ENCODE measurements at regions not wholly inside any gene's neighbourhood (a gene's known extent, or its start where the extent isn't known, plus 50 kb on each side); places are given as distances from the start of the nearest gene placed in this dataset.

DNA sequence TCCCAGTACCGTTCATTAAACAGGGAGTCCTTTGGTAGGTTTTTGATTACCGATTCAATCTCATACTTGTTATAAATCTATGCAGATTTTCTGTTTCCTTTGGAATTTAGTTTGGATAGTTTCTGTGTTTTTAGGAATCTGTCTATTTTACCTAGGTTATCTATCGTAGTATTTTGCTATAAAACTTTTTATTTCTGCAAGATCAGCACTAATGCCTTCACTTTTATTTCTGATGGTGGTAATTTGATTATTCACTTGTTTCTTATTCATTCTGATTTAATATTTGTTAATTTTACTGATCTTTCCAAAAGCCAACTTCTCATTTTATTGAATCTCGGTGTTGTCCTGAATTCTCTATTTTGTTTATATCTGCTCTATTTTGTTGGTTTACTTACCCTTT, 577.7 kb upstream of the NRG3 start:
- Histone ChIP-seq H3K27ac (ENCODE audit: low read depth, low read length, poor library complexity, severe bottlenecking) (no peak overlapping the region), H3K9me3 (ENCODE audit: low read depth, low read length, poor library complexity, severe bottlenecking) (peaks cover 11% of the 10 kb centered on the region), H3K4me1 (ENCODE audit: insufficient read depth, low read length, poor library complexity, severe bottlenecking) (no peaks in the 10 kb centered on the region), H3K27me3 (replicated peaks; ENCODE audit: insufficient read depth, low read depth, low read length, poor library complexity) (no peaks in the 10 kb centered on the region), H3K36me3 (ENCODE audit: insufficient read depth, low read length, poor library complexity, severe bottlenecking) (no peaks in the 10 kb centered on the region), H3K4me3 (ENCODE audit: low read depth, low read length, poor library complexity, severe bottlenecking) (no peak overlapping the region)
- ChIA-PET POLR2A (ENCODE audit: low non-redundant PET) (no interaction called here), CTCF (no interaction called here)
- TF ChIP-seq, protein P1, sequence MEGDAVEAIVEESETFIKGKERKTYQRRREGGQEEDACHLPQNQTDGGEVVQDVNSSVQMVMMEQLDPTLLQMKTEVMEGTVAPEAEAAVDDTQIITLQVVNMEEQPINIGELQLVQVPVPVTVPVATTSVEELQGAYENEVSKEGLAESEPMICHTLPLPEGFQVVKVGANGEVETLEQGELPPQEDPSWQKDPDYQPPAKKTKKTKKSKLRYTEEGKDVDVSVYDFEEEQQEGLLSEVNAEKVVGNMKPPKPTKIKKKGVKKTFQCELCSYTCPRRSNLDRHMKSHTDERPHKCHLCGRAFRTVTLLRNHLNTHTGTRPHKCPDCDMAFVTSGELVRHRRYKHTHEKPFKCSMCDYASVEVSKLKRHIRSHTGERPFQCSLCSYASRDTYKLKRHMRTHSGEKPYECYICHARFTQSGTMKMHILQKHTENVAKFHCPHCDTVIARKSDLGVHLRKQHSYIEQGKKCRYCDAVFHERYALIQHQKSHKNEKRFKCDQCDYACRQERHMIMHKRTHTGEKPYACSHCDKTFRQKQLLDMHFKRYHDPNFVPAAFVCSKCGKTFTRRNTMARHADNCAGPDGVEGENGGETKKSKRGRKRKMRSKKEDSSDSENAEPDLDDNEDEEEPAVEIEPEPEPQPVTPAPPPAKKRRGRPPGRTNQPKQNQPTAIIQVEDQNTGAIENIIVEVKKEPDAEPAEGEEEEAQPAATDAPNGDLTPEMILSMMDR (conservative IDR thresholded peaks at IDR 0.05; ENCODE audit: low read depth, low read length): no peak
- TF ChIP-seq EZH2 (IDR thresholded peaks at IDR 0.05; ENCODE audit: borderline replicate concordance, low read depth, low read length, poor library complexity, severe bottlenecking): no peak
- intact Hi-C loops (cut with micrococcal nuclease; ENCODE audit: unreplicated experiment): no loop called here
- BruUV-seq (replicated peaks): no TSS peak
- DNase-seq (ENCODE audit: low spot score): no peak

DNA sequence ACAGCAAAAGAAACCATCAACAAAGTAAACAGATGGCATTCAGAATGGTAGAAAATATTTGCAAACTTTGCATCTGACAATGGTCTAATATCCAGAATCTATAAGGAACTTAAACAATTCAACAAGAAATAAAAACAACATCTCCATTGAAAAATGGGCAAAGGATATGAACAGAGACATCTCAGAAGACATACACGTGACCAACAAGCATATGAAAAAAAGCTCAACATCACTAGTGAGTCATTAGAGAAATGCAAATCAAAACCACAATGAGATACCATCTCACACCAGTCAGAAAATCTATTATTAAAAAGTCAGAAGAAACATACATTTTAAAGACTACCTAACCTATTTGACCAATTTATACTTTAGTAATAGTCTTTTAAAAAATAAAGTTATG, 571.3 kb upstream of the NRG3 start:
- Histone ChIP-seq H3K27ac (ENCODE audit: low read depth, low read length, poor library complexity, severe bottlenecking) (no peak overlapping the region), H3K9me3 (ENCODE audit: low read depth, low read length, poor library complexity, severe bottlenecking) (peaks cover 11% of the 10 kb centered on the region), H3K27me3 (replicated peaks; ENCODE audit: insufficient read depth, low read depth, low read length, poor library complexity) (no peaks in the 10 kb centered on the region), H3K4me3 (ENCODE audit: low read depth, low read length, poor library complexity, severe bottlenecking) (no peak overlapping the region), H3K4me1 (ENCODE audit: insufficient read depth, low read length, poor library complexity, severe bottlenecking) (no peaks in the 10 kb centered on the region), H3K36me3 (ENCODE audit: insufficient read depth, low read length, poor library complexity, severe bottlenecking) (no peaks in the 10 kb centered on the region)
- no TSS peak for BruUV-seq (replicated peaks)
- intact Hi-C loops (cut with micrococcal nuclease; ENCODE audit: unreplicated experiment): no loop called here
- no peak for DNase-seq (ENCODE audit: low spot score)
- TF ChIP-seq, protein P1 (conservative IDR thresholded peaks at IDR 0.05; ENCODE audit: low read depth, low read length): no peak
- no peak for TF ChIP-seq EZH2 (IDR thresholded peaks at IDR 0.05; ENCODE audit: borderline replicate concordance, low read depth, low read length, poor library complexity, severe bottlenecking)
- POLR2A ChIA-PET (ENCODE audit: low non-redundant PET): no interaction called here
- CTCF ChIA-PET: no interaction called here

DNA sequence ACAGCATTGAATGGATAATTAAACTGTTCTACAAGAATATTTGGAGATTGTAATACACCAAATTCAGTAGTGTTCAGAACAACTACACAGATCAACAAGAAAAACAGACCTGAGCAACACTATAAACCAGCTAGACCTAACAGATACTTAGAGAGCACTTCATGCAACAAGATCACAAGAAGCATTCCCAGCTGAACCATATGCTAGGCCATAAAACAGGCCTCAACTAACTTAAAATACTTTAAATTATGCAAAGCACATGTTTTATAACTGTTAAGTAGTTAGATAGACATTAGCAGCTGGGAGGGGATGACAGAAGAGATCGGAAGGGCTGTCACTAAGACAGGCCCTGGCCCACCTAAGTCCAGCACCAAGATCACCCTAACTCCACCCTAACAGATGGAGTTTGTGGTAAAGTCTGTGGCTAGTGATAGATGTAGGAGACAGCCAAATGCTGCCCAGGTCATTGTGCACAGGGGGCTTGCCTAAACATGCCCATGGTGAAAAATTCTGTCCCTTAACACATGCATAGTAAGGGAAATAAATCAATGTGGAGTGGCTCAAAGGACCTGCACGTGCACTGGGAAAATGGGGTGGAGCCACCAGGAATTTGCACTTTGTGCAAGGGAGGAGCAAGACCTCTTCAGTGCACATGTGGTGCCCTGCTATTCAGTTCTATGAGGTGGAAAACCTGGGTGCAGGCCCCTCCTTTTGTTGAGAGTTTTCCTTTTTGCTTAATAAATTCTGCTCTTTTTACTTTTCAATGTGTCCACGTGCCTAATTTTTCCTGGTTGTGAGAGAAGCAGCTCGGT, 567.8 kb upstream of the NRG3 start:
- no peak for TF ChIP-seq EZH2 (IDR thresholded peaks at IDR 0.05; ENCODE audit: borderline replicate concordance, low read depth, low read length, poor library complexity, severe bottlenecking)
- TF ChIP-seq, protein P1 (conservative IDR thresholded peaks at IDR 0.05; ENCODE audit: low read depth, low read length): no peak
- ChIA-PET CTCF (no interaction called here), POLR2A (ENCODE audit: low non-redundant PET) (no interaction called here)
- H3K4me3 ChIP-seq (ENCODE audit: low read depth, low read length, poor library complexity, severe bottlenecking): no peak overlapping the region
- no peak overlapping the region for H3K27ac ChIP-seq (ENCODE audit: low read depth, low read length, poor library complexity, severe bottlenecking)
- intact Hi-C loops (cut with micrococcal nuclease; ENCODE audit: unreplicated experiment): no loop called here
- no peak for DNase-seq (ENCODE audit: low spot score)
- no peaks in the 10 kb centered on the region for H3K36me3 ChIP-seq (ENCODE audit: insufficient read depth, low read length, poor library complexity, severe bottlenecking)
- no peaks in the 10 kb centered on the region for H3K4me1 ChIP-seq (ENCODE audit: insufficient read depth, low read length, poor library complexity, severe bottlenecking)
- H3K9me3 ChIP-seq (ENCODE audit: low read depth, low read length, poor library complexity, severe bottlenecking): peaks cover under 1% of the 10 kb centered on the region
- BruUV-seq (replicated peaks): no TSS peak
- H3K27me3 ChIP-seq (replicated peaks; ENCODE audit: insufficient read depth, low read depth, low read length, poor library complexity): no peaks in the 10 kb centered on the region

Measured in A673 (cell line).